DND-41 (cell line): ENCODE measurements at regions not wholly inside any gene's neighbourhood (a gene's known extent, or its start where the extent isn't known, plus 50 kb on each side); places are given as distances from the start of the nearest gene placed in this dataset.
"Not testable (repeated sequence)": the region's sequence is repeated elsewhere in the genome, so short reads cannot be mapped to it uniquely, and the experiment has no call there.

Experiments used
- EZH2 ChIP-seq: IDR thresholded peaks from 3 replicates; pipeline ENCODE4 v1.6.1; 2012; ENCODE audit warnings: borderline replicate concordance, low read depth, mild to moderate bottlenecking, moderate library complexity, low read length, inconsistent platforms; ENCODE audit not compliant: severe bottlenecking
- TF ChIP-seq, protein P1 (sequence below): IDR thresholded peaks from 2 replicates; pipeline ENCODE4 v1.5.1; 2012; ENCODE audit warnings: borderline replicate concordance, low read length, moderate library complexity, mild to moderate bottlenecking; ENCODE audit not compliant: poor library complexity, severe bottlenecking; ENCODE audit errors: extremely low read depth

DNA sequence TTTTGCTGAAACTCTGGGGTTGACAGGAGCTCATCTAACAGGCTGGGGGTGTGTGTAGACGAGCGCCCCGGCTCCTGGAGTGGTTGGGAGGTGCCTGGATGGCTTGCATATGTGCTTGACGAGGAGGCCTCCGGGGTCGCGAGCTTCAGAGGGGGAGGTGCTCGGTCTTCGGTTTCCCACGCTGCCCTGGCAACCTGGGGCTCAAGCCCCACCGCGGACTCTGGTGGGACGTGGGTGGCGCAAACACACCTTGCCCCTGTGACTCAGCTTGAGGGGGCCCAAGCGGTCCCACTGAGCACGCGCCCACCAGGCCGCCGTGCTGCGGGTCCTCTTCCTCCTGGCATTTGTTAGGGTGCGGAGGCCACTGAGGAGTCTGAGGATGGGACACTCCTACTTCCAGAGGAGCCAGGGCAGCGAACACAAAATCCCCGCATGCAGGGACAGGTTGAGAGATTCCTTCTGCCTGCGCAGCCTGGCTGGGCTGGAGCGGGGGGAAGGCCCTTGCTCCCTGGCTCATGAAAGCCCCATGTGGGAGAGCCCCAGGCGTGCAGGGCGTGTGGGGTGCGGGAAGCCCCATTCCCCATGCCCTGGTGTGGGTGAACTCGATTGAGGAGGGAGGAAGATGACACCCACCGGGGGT, 357.3 kb upstream of the DEFB115 start:
- TF ChIP-seq, protein P1, sequence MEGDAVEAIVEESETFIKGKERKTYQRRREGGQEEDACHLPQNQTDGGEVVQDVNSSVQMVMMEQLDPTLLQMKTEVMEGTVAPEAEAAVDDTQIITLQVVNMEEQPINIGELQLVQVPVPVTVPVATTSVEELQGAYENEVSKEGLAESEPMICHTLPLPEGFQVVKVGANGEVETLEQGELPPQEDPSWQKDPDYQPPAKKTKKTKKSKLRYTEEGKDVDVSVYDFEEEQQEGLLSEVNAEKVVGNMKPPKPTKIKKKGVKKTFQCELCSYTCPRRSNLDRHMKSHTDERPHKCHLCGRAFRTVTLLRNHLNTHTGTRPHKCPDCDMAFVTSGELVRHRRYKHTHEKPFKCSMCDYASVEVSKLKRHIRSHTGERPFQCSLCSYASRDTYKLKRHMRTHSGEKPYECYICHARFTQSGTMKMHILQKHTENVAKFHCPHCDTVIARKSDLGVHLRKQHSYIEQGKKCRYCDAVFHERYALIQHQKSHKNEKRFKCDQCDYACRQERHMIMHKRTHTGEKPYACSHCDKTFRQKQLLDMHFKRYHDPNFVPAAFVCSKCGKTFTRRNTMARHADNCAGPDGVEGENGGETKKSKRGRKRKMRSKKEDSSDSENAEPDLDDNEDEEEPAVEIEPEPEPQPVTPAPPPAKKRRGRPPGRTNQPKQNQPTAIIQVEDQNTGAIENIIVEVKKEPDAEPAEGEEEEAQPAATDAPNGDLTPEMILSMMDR: not testable (repeated sequence)
- TF ChIP-seq EZH2: not testable (repeated sequence)
